Cerebellar cortex (tissue), 1 donor: ENCODE measurements at regions not wholly inside any gene's neighbourhood (a gene's known extent, or its start where the extent isn't known, plus 50 kb on each side); places are given as distances from the start of the nearest gene placed in this dataset.
"Not testable (repeated sequence)": the region's sequence is repeated elsewhere in the genome, so short reads cannot be mapped to it uniquely, and the experiment has no call there.

ENCODE experiments used
- DNase-seq: peaks from one replicate; pipeline ENCODE4 v3.0.0-alpha.2; 2015; ENCODE audit warnings: low spot score

GRCh38 chr2:47652061-47652690 is 81.4 kb upstream of the KCNK12 start:
- no peak for DNase-seq

GRCh38 chr2:47651296-47651695 is 80.5 kb upstream of the KCNK12 start:
- no peak for DNase-seq

DNA sequence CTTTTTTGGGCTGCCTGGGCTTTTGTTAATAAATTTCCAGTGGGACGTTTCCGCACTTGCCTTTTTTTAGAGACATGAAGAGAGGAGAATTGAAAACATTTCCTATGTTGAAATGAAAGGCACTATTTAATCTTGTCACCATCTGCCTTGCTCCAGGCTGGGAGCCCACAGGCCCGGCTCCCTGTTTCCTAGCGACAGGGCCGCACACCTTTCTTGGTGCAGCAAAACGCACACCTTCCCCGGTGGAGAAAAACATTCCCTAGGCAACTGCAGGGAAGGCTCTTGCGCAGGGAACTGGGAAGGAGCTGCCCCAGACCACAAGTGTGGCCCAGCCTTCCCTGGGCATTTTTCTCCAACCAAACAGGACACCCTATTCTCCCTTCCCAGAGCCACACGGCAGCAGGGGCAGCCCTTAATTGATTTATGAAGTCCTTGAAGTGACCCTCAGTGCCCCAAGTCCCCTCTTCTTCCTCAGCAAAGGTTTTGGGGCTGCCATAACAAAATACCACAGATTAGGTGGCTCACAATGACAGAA is 79.3 kb upstream of the KCNK12 start:
- DNase-seq, result peak; percentile 74

GRCh38 chr2:47645246-47645645 is 74.5 kb upstream of the KCNK12 start:
- peak; percentile 98 for DNase-seq

DNA sequence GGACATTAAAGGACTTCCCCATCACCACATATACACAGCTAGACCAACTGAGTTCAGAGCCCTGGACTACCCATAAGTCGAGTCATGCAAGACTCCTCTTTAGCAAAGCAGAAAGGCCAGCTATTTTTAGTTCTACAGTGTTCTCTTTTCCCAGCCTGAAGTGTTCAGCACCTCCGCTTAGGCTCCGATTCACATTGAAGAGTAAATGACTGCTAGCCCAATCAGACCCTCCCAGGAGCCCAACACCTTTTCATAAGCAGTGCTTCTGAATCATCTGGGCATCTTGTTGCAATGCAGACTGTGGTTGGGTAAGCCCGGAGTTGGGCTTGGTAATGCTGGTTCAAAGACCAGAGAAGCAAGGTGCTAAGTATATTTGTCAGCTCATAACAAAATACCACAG is 73.6 kb upstream of the KCNK12 start:
- no peak for DNase-seq

DNA sequence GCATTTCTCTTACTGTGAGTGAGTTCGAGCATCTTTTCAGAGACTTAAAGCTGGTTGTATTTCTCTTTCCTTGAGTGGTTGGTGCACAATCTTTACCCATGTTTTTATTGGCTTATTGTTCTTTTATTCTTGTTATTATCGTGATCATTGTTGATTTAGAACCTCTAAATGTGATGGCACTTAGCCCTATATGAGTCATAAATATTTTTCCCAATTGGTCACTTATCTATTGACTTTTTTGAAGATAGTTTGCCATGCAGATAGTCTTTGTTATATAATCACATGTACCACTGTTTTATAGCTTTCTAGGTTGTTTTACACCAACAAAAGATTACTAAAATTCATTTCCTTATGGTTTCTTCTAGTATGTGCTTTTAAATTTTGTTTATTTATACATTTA is 70.6 kb upstream of the KCNK12 start:
- no peak for DNase-seq

- no peak for DNase-seq
Observed at GRCh38 chr2:47640356-47640755, 69.6 kb upstream of the KCNK12 start.

DNA sequence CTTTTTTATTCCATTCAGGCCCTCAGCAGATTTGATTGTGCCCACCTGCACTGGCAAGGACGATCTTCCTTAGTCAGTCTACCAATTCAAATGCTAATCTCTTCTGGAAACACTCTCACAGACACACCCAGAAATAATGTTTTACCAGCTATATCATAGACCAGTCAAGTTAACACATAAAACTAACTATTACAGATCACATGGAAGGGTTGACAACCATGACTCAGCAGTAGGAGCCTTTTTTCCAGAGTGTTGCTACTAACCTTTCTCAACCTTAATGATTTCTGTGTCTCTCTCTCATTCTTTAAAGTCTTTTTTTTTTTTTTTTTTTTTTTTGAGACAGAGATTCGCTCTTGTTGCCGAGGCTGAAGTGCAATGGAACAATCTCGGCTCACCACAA is 68.7 kb upstream of the KCNK12 start:
- DNase-seq, result no peak

DNA sequence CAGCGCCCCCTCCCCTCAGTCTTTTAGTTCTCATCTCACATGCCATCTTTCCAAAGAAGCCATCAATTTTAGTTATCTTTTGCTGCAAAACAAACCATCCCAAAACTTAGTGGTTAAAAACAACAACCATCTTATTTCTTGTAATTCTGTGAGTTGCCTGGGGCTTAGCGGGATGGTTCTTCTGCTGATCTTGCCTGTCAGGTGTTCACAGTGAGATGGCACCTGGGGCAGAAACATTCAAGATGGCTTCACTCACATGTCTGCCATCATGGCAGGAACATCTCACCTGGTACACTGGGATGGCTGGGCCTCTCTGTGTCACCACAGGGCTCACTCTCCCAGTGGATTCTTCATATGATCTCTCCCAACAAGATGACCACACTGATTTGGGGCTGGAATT is 67.6 kb upstream of the KCNK12 start:
- DNase-seq, result no peak

DNA sequence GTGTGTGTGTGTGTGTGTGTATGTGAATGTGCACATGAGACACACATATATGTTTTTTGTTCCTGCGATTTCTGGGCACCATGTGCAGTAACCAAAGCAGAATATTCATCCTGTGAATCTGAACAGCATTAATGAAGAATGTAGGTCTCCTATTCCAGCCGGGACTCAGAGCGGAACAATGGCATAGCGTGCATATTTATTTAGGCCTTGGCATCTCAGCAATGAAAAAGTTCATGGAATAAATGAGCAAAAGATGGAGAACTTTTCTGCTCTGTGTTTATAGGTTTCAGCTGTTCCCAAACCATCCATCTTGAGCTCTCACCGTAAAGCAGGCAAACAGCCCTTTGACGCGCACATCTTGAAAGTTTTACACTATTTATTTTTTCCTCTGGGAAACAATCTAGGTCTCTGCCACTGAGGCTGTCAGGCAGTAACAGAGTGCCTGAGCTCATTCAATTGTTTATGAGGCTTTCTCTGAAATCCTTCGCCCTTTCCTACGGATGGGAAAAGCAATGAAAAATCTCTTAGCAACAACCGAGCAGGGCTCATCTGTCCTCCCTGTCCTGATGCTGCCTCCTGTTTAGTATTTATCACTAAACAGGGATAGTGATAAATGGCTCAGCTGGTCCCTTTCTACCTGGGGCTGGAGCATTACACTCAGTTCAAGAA is 65.9 kb upstream of the KCNK12 start:
- no peak for DNase-seq

- DNase-seq, result no peak
Observed at GRCh38 chr2:47636176-47636575, 65.4 kb upstream of the KCNK12 start.

- DNase-seq, result no peak
Observed at GRCh38 chr2:47632754-47633153, 62.0 kb upstream of the KCNK12 start.

DNA sequence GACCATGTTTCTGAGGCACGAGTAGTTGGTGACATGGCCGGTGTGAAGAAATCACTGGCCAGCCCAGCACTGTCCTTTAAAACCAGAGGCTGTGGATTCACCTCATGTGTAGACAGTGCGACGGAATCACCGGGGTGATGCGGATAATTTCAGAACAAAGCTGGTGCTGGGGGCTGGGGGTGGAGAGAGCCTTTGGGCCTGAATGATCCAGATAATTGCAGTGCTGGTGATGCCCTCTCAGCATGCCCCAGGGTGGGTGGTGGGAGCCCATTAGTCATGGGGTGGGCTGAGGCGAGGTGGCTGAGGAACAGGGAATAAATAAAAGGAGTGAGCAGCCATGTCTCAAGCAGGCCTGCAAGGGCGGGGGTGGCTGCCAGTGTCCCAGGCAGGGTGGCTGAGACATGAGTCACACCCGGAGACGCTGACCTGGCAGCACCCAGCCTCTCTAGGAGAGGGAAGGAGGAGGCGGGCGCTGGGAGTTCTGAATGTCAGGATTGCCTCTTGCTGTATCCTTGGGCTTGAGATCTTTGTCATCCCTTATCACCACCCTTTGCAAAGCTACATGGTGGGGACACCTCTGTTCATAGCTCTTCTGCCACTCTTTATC is 61.1 kb upstream of the KCNK12 start:
- DNase-seq, result peak; percentile 26

- no peak for DNase-seq
Observed at GRCh38 chr2:47631306-47631705, 60.5 kb upstream of the KCNK12 start.

DNA sequence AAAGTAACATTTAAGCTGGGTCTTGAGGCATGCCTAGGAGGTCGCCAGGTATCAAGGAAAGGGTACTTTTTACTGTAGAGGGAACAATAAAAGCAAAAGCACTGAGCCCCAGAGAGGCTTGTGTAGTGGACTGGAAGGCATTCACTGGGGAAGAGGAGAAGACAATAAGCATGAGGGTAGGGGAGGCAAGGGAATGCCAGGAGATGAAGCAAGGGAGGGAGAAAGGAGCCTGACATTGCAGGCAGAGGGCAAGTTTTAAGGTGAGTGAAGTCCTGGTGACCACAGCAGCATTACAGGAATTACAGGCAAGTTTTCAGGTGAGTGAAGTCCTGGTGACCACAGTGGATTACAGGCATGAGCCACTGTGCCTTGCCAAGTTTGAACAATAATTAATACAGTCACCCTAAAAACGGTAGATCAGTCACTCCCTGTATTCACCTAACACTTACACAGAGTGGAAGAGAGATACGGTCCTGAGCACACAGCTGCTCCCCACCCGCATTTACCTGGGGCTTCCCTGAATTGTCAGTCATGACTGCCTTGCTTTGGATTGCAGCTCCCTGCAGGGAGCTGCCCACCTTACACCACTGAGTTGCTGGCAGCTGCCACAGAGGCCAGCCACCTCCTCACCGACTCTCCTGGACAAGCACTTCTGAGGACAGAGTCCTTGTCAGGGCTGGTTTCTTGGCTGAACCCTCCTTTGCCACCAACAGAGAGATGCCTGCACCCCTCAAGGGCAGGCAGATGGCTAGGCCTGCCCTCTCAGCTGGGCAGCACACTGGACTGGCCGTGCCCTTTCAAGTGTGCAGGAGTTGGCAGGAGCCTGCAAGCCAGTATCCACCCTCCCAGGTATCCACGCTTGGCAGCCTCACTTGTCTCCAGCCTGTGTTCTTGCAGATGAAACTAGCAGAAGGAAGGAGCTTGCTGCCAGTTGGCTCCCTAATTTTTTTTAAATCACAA is 59.0 kb upstream of the KCNK12 start:
- DNase-seq, result peak; percentile 97

DNA sequence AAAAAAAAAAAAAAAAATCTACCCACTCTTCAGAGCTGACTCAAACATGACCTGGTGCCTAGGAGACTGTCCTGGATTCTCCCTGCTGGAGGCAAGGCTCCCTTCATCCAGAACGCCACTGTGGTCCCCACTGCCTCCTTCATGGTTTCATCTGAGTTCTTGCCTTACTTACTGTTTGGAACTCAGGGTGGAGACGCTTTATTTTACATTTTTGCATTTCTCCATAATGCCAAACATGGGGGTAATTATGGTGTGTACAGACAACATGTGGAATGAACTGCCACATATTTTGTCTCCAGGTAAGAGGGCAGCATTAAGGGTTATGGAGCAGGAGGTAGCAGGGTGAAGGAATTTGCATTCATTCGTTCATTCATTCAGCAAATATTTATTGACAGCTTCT is 58.1 kb upstream of the KCNK12 start:
- DNase-seq, result no peak

GRCh38 chr2:47626664-47627063 is 55.9 kb upstream of the KCNK12 start:
- no peak for DNase-seq

GRCh38 chr2:47623140-47623539 is 52.4 kb upstream of the KCNK12 start:
- not testable (repeated sequence) for DNase-seq

DNA sequence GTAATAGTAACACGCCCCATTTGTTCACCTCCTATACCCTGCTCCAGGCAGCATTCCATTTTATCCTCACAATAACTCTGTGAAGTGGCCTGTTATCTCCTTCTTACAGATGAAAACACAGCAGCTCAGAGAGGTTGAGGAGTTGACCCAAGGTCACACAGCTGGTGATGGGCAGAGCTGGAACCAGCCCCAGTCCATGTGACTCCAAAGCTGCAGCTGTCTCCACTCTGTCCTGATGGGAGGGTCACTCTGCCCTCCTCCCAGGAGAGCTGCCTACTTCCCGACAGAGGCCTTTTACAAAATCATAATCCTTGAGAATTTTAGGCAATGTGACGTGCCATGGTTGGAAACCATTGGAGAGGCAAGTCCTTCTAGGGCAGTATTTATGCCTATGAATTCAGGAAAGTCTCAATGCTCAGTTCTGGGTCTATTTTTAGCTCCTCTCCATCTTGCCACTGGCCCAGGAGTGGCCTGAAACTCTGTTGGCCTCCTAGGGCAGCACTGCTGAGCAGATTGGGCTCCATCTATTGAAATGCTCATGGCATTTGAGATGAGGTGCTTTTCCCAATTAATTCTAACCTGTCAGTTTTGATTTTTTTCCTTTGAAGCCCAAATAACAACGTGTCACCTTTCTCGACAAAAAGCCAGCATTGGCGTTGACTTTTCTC is 50.1 kb upstream of the KCNK12 start:
- DNase-seq, result no peak
